ENCODE measurements at regions not wholly inside any gene's neighbourhood (a gene's known extent, or its start where the extent isn't known, plus 50 kb on each side); places are given as distances from the start of the nearest gene placed in this dataset.

- ChIA-PET POLR2A (no interaction called here), CTCF (interaction anchor here (0.9 to 1.2 kb wide), 5 partner anchors 9 to 277 kb away, joined by 3 to 4 read pairs (median 3); no protein-coding TSS in a partner anchor)
Observed at GRCh38 chrX:43557792-43558191, 98.3 kb upstream of the MAOA start.

DNA sequence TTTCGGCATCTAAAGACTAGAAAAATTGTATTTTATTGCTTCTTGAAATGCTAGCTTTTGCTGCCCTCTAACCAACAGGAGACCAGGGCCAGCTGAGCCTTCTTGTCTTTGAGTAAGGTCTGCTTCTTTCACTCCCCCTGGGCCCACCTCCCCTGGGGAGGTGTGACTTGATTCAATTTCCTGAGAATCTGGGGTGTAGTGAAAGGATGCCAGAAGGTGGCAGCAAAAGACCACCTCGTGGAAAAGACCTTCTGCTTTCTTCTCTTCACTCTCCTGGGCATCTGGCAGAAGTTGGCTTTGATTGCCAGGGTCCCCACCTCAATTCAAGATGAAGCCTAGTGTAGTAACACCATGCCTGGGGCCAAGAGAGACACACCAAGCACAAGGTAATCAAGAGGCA, 96.5 kb upstream of the MAOA start:
- Histone ChIP-seq H3K27me3 (ENCODE audit: control insufficient read depth, insufficient read depth, low read length) (no peaks in the 10 kb centered on the region), H3K36me3 (ENCODE audit: control insufficient read depth, insufficient read depth, low read length) (no peaks in the 10 kb centered on the region), H3K4me3 (ENCODE audit: low read depth, low read length) (no peak overlapping the region)
- DNase-seq (ENCODE audit: low read depth) = no peak
- POLR2A ChIA-PET = no interaction called here
- CTCF ChIA-PET = interaction anchor here (0.6 to 1.6 kb wide), 9 partner anchors 20 to 197 kb away, joined by 3 to 9 read pairs (median 4); no protein-coding TSS in a partner anchor
- TF ChIP-seq CTCF (IDR thresholded peaks at IDR 0.05; ENCODE audit: insufficient read depth, low read depth, low read length) = peak; percentile 47

More at GRCh38 chrX:43557792-43558191, 98.3 kb upstream of the MAOA start:
- Histone ChIP-seq H3K27me3 (ENCODE audit: control insufficient read depth, insufficient read depth, low read length) (no peaks in the 10 kb centered on the region), H3K4me3 (ENCODE audit: low read depth, low read length) (no peak overlapping the region), H3K36me3 (ENCODE audit: control insufficient read depth, insufficient read depth, low read length) (no peaks in the 10 kb centered on the region)
- no peak for DNase-seq (ENCODE audit: low read depth)
- TF ChIP-seq CTCF (IDR thresholded peaks at IDR 0.05; ENCODE audit: insufficient read depth, low read depth, low read length) = peak; percentile 54

- Histone ChIP-seq H3K27me3 (ENCODE audit: control insufficient read depth, insufficient read depth, low read length) (no peaks in the 10 kb centered on the region), H3K36me3 (ENCODE audit: control insufficient read depth, insufficient read depth, low read length) (no peaks in the 10 kb centered on the region), H3K4me3 (ENCODE audit: low read depth, low read length) (no peak overlapping the region)
- POLR2A ChIA-PET = no interaction called here
- CTCF ChIA-PET = interaction anchor here (0.5 to 1.3 kb wide), 3 partner anchors 12 to 193 kb away, joined by 3 to 9 read pairs (median 3); no protein-coding TSS in a partner anchor
- no peak for DNase-seq (ENCODE audit: low read depth)
- TF ChIP-seq CTCF (IDR thresholded peaks at IDR 0.05; ENCODE audit: insufficient read depth, low read depth, low read length) = no peak
Observed at GRCh38 chrX:43560247-43560946, 95.7 kb upstream of the MAOA start.

- H3K4me3 ChIP-seq (ENCODE audit: low read depth, low read length) = no peak overlapping the region
- no peak for DNase-seq (ENCODE audit: low read depth)
- POLR2A ChIA-PET = no interaction called here
- TF ChIP-seq CTCF (IDR thresholded peaks at IDR 0.05; ENCODE audit: insufficient read depth, low read depth, low read length) = no peak
- no peaks in the 10 kb centered on the region for H3K36me3 ChIP-seq (ENCODE audit: control insufficient read depth, insufficient read depth, low read length)
- CTCF ChIA-PET = no interaction called here
- H3K27me3 ChIP-seq (ENCODE audit: control insufficient read depth, insufficient read depth, low read length) = no peaks in the 10 kb centered on the region
Observed at GRCh38 chrX:43562372-43562771, 93.7 kb upstream of the MAOA start.

GRCh38 chrX:43564953-43565352, 91.1 kb upstream of the MAOA start:
- no peaks in the 10 kb centered on the region for H3K36me3 ChIP-seq (ENCODE audit: control insufficient read depth, insufficient read depth, low read length)
- no peak for DNase-seq (ENCODE audit: low read depth)
- POLR2A ChIA-PET = no interaction called here
- TF ChIP-seq CTCF (IDR thresholded peaks at IDR 0.05; ENCODE audit: insufficient read depth, low read depth, low read length) = no peak
- no peaks in the 10 kb centered on the region for H3K27me3 ChIP-seq (ENCODE audit: control insufficient read depth, insufficient read depth, low read length)
- H3K4me3 ChIP-seq (ENCODE audit: low read depth, low read length) = no peak overlapping the region
- CTCF ChIA-PET = interaction anchor here (1.5 kb wide), 1 partner anchor 186 kb away, joined by 7 read pairs; no protein-coding TSS in a partner anchor

All from BJ (cell line).